ENCODE measurements at regions not wholly inside any gene's neighbourhood (a gene's known extent, or its start where the extent isn't known, plus 50 kb on each side); places are given as distances from the start of the nearest gene placed in this dataset.

DNA sequence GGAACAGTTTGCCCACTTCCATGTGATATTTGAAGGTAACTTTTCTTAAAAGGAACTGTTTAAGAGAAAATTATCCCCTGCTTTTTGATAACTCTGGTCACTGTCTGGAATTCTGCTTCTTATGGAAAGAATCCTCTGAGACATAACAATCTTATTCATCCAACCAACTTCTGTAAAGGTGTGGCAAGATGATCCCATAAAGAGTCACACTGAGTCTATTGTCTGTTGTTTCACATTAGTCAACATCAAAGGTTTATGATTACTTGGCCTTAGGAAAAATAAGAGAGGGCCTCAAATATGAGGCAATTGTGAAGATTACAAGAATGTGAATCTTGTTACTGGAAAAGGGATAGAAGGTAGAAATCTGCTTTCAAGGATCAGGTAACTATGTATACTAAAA lies 88.0 kb upstream of the MAGEB18 start:
- TF ChIP-seq, protein P1, sequence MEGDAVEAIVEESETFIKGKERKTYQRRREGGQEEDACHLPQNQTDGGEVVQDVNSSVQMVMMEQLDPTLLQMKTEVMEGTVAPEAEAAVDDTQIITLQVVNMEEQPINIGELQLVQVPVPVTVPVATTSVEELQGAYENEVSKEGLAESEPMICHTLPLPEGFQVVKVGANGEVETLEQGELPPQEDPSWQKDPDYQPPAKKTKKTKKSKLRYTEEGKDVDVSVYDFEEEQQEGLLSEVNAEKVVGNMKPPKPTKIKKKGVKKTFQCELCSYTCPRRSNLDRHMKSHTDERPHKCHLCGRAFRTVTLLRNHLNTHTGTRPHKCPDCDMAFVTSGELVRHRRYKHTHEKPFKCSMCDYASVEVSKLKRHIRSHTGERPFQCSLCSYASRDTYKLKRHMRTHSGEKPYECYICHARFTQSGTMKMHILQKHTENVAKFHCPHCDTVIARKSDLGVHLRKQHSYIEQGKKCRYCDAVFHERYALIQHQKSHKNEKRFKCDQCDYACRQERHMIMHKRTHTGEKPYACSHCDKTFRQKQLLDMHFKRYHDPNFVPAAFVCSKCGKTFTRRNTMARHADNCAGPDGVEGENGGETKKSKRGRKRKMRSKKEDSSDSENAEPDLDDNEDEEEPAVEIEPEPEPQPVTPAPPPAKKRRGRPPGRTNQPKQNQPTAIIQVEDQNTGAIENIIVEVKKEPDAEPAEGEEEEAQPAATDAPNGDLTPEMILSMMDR (IDR thresholded peaks at IDR 0.05; ENCODE audit: poor library complexity, severe bottlenecking) = no peak
- TF ChIP-seq, protein P2, sequence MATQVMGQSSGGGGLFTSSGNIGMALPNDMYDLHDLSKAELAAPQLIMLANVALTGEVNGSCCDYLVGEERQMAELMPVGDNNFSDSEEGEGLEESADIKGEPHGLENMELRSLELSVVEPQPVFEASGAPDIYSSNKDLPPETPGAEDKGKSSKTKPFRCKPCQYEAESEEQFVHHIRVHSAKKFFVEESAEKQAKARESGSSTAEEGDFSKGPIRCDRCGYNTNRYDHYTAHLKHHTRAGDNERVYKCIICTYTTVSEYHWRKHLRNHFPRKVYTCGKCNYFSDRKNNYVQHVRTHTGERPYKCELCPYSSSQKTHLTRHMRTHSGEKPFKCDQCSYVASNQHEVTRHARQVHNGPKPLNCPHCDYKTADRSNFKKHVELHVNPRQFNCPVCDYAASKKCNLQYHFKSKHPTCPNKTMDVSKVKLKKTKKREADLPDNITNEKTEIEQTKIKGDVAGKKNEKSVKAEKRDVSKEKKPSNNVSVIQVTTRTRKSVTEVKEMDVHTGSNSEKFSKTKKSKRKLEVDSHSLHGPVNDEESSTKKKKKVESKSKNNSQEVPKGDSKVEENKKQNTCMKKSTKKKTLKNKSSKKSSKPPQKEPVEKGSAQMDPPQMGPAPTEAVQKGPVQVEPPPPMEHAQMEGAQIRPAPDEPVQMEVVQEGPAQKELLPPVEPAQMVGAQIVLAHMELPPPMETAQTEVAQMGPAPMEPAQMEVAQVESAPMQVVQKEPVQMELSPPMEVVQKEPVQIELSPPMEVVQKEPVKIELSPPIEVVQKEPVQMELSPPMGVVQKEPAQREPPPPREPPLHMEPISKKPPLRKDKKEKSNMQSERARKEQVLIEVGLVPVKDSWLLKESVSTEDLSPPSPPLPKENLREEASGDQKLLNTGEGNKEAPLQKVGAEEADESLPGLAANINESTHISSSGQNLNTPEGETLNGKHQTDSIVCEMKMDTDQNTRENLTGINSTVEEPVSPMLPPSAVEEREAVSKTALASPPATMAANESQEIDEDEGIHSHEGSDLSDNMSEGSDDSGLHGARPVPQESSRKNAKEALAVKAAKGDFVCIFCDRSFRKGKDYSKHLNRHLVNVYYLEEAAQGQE (IDR thresholded peaks at IDR 0.05; ENCODE audit: borderline replicate concordance) = no peak
- no peak for TF ChIP-seq POLR2AphosphoS5 (IDR thresholded peaks at IDR 0.05)
- TF ChIP-seq EZH2 (IDR thresholded peaks at IDR 0.05; ENCODE audit: borderline replicate concordance, insufficient read depth, low read length, poor library complexity, severe bottlenecking) = no peak
- TF ChIP-seq MXI1 (conservative IDR thresholded peaks at IDR 0.05; ENCODE audit: poor library complexity, severe bottlenecking) = no peak
- no peak for TF ChIP-seq RAD21 (conservative IDR thresholded peaks at IDR 0.05)

All from neural cell (in vitro differentiated cells).